CD14-positive monocyte (primary cell): ENCODE measurements at regions not wholly inside any gene's neighbourhood (a gene's known extent, or its start where the extent isn't known, plus 50 kb on each side); places are given as distances from the start of the nearest gene placed in this dataset.

Source experiments
- DNase-seq, 3 donors: peaks; one replicate each; pipeline ENCODE4 v3.0.0-alpha.2; 2011 to 2022
- H2AFZ ChIP-seq: 2 replicates; pipeline ENCODE4 v1.6.0; 2012; ENCODE audit warnings: mild to moderate bottlenecking, low read depth, low read length, inconsistent platforms; ENCODE audit not compliant: insufficient read depth, poor library complexity, severe bottlenecking
- H3K27ac ChIP-seq, 2 donors: 1 replicate in 1 of 2; 2 replicates in 1 of 2; pipeline ENCODE4 v1.5.1; 2012 to 2013; ENCODE audit warnings: low read length in 2 of 2, control low read depth in 1 of 2, inconsistent platforms in 1 of 2, low read depth in 1 of 2, mild to moderate bottlenecking in 1 of 2
- H3K27me3 ChIP-seq, 2 donors: one replicate each; pipeline versions ENCODE4 v1.6.0 to v1.6.1; 2011 to 2013; ENCODE audit warnings: low read length in 2 of 2; ENCODE audit not compliant: control insufficient read depth in 2 of 2, insufficient read depth in 2 of 2
- H3K36me3 ChIP-seq, 2 donors: replicated peaks in 1 of 2; 1 replicate in 1 of 2; 2 replicates in 1 of 2; pipeline versions ENCODE4 v1.5.1 to v1.6.1; 2012 to 2013; ENCODE audit warnings: low read length in 2 of 2, control low read depth in 1 of 2, inconsistent platforms in 1 of 2, mild to moderate bottlenecking in 1 of 2; ENCODE audit not compliant: insufficient read depth in 2 of 2, control insufficient read depth in 1 of 2
- H3K4me1 ChIP-seq, 2 donors: 1 replicate in 1 of 2; 2 replicates in 1 of 2; pipeline versions ENCODE4 v1.5.1 to v1.6.1; 2012 to 2013; ENCODE audit warnings: low read length in 2 of 2, control low read depth in 1 of 2, inconsistent platforms in 1 of 2, mild to moderate bottlenecking in 1 of 2, moderate library complexity in 1 of 2; ENCODE audit not compliant: insufficient read depth in 2 of 2, control insufficient read depth in 1 of 2
- H3K4me2 ChIP-seq: replicated peaks from 2 replicates; pipeline ENCODE3; 2012; ENCODE audit warnings: low read length, moderate library complexity, mild to moderate bottlenecking; ENCODE audit not compliant: poor library complexity, severe bottlenecking; ENCODE audit errors: extremely low read depth
- H3K4me3 ChIP-seq, 3 experiments: fragments of 200-600 bp in 1 of 3; sonication (generic) in 1 of 3; replicated peaks in 1 of 3; 1 replicate in 2 of 3; 2 replicates in 1 of 3; pipeline ENCODE4 v1.5.1; 2011 to 2013; ENCODE audit warnings: low read length in 3 of 3, mild to moderate bottlenecking in 3 of 3, control low read depth in 2 of 3, low read depth in 2 of 3, inconsistent platforms in 1 of 3, moderate library complexity in 1 of 3
- H3K79me2 ChIP-seq: 2 replicates; pipeline ENCODE4 v1.6.0; 2012; ENCODE audit warnings: mild to moderate bottlenecking, control low read depth, inconsistent platforms, low read length, moderate library complexity; ENCODE audit not compliant: insufficient read depth
- H3K9ac ChIP-seq: 2 replicates; pipeline ENCODE4 v1.6.0; 2017; ENCODE audit warnings: low read length, mild to moderate bottlenecking; ENCODE audit not compliant: insufficient read depth, poor library complexity, severe bottlenecking
- H3K9me3 ChIP-seq, 2 donors: replicated peaks in 1 of 2; 1 replicate in 1 of 2; 2 replicates in 1 of 2; pipeline versions ENCODE4 v1.5.1 to v1.6.1; 2012 to 2013; ENCODE audit warnings: low read length in 2 of 2, control low read depth in 1 of 2; ENCODE audit not compliant: control insufficient read depth in 1 of 2, insufficient read depth in 1 of 2
- H4K20me1 ChIP-seq: 2 replicates; pipeline ENCODE4 v1.6.0; 2012; ENCODE audit warnings: mild to moderate bottlenecking, low read length, control low read depth, moderate library complexity; ENCODE audit not compliant: insufficient read depth
- H3K27ac Mint-ChIP-seq, 7 donors: one replicate each; pipeline ENCODE4 v1.8.0; 2020; ENCODE audit warnings: mild to moderate bottlenecking in 7 of 7, mixed read lengths in 7 of 7, moderate library complexity in 6 of 7, inconsistent platforms in 2 of 7
- H3K27me3 Mint-ChIP-seq, 3 donors: one replicate each; pipeline ENCODE4 v1.8.0; 2021 to 2022; ENCODE audit warnings: low read depth in 3 of 3, mild to moderate bottlenecking in 3 of 3, mixed read lengths in 3 of 3, moderate library complexity in 3 of 3, inconsistent platforms in 1 of 3
- H3K36me3 Mint-ChIP-seq, 2 donors: one replicate each; pipeline ENCODE4 v1.8.0; 2020; ENCODE audit warnings: mixed read lengths in 2 of 2, inconsistent platforms in 1 of 2, mild to moderate bottlenecking in 1 of 2
- H3K4me1 Mint-ChIP-seq: one replicate; pipeline ENCODE4 v1.8.0; 2020; ENCODE audit warnings: mild to moderate bottlenecking, mixed read lengths
- H3K4me3 Mint-ChIP-seq, 2 donors: one replicate each; pipeline ENCODE4 v1.8.0; 2020; ENCODE audit warnings: mild to moderate bottlenecking in 2 of 2, mixed read lengths in 2 of 2, moderate library complexity in 1 of 2
- H3K9me3 Mint-ChIP-seq, 7 donors: one replicate each; pipeline ENCODE4 v1.8.0; 2020 to 2022; ENCODE audit warnings: mixed read lengths in 7 of 7, mild to moderate bottlenecking in 6 of 7, moderate library complexity in 6 of 7, inconsistent platforms in 2 of 7
- WGBS: methylation state at CpG from one replicate; pipeline ENCODE4 v1.1.5; 2013; ENCODE audit warnings: missing lambda C conversion rate; ENCODE audit not compliant: insufficient coverage; 5-methylcytosine and 5-hydroxymethylcytosine counted together
- intact Hi-C, 2 donors: fragments of 100-400 bp; cut with micrococcal nuclease; formaldehyde crosslinking; loops; one replicate each; pipeline versions ENCODE4 v1.15.0 to v1.15.1; 2023
- TF ChIP-seq, protein P1 (sequence below): fragments of 200-600 bp; IDR thresholded peaks from one replicate; pipeline ENCODE4 v1.8.0; 2022; ENCODE audit warnings: antibody characterized with exemption, mild to moderate bottlenecking

DNA sequence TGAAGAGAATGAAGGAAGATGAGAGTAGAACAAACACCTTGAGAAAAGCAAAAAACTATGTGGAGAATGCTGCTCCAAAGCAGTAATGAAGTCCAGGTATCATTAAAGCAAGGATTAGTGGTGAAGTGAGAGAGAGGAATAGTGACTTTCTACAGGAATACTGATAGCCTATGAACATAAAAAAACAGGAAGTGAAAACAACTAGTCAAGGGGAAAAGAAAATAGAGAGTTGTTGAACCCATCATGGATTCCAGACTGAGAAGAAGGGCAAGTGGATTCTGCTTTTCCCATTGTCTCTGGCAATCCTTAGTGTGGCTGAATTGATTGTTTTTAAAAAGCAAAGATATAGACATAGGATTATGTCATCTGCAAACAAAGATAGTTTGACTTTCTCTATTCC lies 119.9 kb upstream of the LHX8 start:
- H3K36me3 ChIP-seq = no peaks in the 10 kb centered on the region
- H3K79me2 ChIP-seq = no peaks in the 10 kb centered on the region
- no peak overlapping the region for H3K4me2 ChIP-seq
- intact Hi-C loops = no loop called here
- no peak overlapping the region for H3K4me3 ChIP-seq
- H2AFZ ChIP-seq = no peak overlapping the region
- H4K20me1 ChIP-seq = no peaks in the 10 kb centered on the region
- no peaks in the 10 kb centered on the region for H3K4me1 ChIP-seq
- H3K27me3 Mint-ChIP-seq = no peaks in the 10 kb centered on the region
- no peak overlapping the region for H3K27ac Mint-ChIP-seq
- no peaks in the 10 kb centered on the region for H3K36me3 Mint-ChIP-seq
- no peak overlapping the region for H3K27ac ChIP-seq
- H3K9ac ChIP-seq = no peak overlapping the region
- H3K4me3 Mint-ChIP-seq = no peak overlapping the region
- DNase-seq = no peak
- no peaks in the 10 kb centered on the region for H3K4me1 Mint-ChIP-seq
- peaks cover 4 to 8% of the 10 kb centered on the region in 2 donors for H3K9me3 ChIP-seq
- peaks cover 2 to 12% (median 7%) of the 10 kb centered on the region in 7 donors for H3K9me3 Mint-ChIP-seq
- TF ChIP-seq, protein P1, sequence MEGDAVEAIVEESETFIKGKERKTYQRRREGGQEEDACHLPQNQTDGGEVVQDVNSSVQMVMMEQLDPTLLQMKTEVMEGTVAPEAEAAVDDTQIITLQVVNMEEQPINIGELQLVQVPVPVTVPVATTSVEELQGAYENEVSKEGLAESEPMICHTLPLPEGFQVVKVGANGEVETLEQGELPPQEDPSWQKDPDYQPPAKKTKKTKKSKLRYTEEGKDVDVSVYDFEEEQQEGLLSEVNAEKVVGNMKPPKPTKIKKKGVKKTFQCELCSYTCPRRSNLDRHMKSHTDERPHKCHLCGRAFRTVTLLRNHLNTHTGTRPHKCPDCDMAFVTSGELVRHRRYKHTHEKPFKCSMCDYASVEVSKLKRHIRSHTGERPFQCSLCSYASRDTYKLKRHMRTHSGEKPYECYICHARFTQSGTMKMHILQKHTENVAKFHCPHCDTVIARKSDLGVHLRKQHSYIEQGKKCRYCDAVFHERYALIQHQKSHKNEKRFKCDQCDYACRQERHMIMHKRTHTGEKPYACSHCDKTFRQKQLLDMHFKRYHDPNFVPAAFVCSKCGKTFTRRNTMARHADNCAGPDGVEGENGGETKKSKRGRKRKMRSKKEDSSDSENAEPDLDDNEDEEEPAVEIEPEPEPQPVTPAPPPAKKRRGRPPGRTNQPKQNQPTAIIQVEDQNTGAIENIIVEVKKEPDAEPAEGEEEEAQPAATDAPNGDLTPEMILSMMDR = no peak
- no peaks in the 10 kb centered on the region for H3K27me3 ChIP-seq

DNA sequence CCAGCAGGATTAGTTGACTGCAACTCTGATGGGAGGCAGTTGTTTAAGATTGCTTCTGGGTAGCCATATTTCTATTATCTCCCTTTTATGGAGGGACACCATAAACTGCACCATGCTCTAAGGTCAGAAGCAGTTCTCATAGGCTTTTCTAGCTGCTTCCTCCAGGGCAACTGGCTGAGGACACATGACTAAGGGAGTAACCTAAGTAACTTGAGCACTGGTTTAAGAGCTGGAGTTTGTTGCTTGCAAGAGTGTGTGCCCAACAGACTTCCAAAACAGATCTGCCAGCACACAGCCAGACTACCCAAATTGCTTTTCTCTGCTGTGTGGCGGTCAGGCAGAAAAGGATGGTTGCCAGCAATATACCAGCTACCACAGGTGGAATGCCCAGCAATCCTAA lies 111.2 kb upstream of the LHX8 start:
- Histone ChIP-seq H3K4me1 (no peaks in the 10 kb centered on the region), H4K20me1 (no peaks in the 10 kb centered on the region), H3K27ac (no peak overlapping the region), H3K4me3 (no peak overlapping the region), H3K36me3 (no peaks in the 10 kb centered on the region), H3K9ac (no peak overlapping the region), H3K9me3 (peaks cover 0 to 4% of the 10 kb centered on the region in 2 donors), H3K27me3 (no peaks in the 10 kb centered on the region), H3K4me2 (no peak overlapping the region), H3K79me2 (no peaks in the 10 kb centered on the region), H2AFZ (no peak overlapping the region)
- no peaks in the 10 kb centered on the region for H3K4me1 Mint-ChIP-seq
- intact Hi-C loops = no loop called here
- H3K9me3 Mint-ChIP-seq = peaks cover 0 to 5% (median 3%) of the 10 kb centered on the region in 7 donors
- TF ChIP-seq, protein P1 = no peak
- no peak for DNase-seq
- no peak overlapping the region for H3K4me3 Mint-ChIP-seq
- H3K27me3 Mint-ChIP-seq = no peaks in the 10 kb centered on the region
- H3K27ac Mint-ChIP-seq = no peak overlapping the region
- H3K36me3 Mint-ChIP-seq = no peaks in the 10 kb centered on the region
- 100% methylated on average over 1 of the region's 1 CpG for WGBS
